Erythroblast (primary cell): ENCODE measurements at regions not wholly inside any gene's neighbourhood (a gene's known extent, or its start where the extent isn't known, plus 50 kb on each side); places are given as distances from the start of the nearest gene placed in this dataset.
"Not testable (repeated sequence)": the region's sequence is repeated elsewhere in the genome, so short reads cannot be mapped to it uniquely, and the experiment has no call there.

Source experiments
- DNase-seq, 2 experiments: peaks; one replicate each; lab custom pipeline; 2025; lab: John Stamatoyannopoulos, UW
- GATA1 ChIP-seq: IDR thresholded peaks from 2 replicates; pipeline ENCODE4 v1.6.1; 2011; ENCODE audit warnings: low read depth, mild to moderate bottlenecking, control low read depth, low read length, moderate library complexity
- POLR2A ChIP-seq: IDR thresholded peaks from 2 replicates; pipeline ENCODE4 v1.6.1; 2011; ENCODE audit warnings: mild to moderate bottlenecking, low read length

- no peak for DNase-seq
- TF ChIP-seq POLR2A: no peak
- no peak for TF ChIP-seq GATA1
These were observed 2139.4 kb downstream of the TP53TG3F start for GRCh38 chr16:35598696-35599332.

DNA sequence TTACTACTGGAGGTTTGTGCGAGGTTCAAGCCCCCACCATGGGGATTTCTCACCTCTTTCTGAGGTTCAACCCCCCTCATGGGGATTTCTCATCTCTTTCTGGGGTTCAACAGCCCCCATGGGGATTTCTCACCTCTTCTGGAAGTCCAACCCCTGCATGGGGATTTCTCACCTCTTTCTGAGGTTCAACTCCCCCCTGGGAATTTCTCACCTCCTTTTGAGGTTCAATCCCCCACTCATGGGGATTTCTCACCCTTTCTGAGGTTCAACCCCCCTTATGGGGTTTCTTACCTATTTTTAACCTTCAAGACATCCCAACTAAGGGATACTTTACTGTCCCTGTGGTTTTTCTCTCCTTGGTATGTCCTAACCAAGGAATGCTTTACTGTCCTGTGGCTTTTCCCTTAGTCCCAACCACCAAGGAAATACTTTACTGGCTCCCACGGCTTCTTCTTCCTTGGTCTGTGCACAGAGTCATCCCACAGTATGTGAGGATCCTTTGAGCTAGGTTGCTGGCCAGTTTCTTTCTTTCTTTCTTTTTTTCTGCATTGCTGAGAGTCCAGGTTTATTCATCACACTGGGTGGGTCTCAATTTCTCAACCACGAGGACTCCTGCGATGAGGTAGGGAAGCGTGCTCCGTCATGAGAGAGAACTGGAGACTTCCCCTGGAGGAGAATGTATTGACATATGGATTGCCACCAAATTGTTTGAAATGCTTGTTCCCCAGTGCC lies 2140.2 kb downstream of the TP53TG3F start:
- no peak for TF ChIP-seq GATA1

DNA sequence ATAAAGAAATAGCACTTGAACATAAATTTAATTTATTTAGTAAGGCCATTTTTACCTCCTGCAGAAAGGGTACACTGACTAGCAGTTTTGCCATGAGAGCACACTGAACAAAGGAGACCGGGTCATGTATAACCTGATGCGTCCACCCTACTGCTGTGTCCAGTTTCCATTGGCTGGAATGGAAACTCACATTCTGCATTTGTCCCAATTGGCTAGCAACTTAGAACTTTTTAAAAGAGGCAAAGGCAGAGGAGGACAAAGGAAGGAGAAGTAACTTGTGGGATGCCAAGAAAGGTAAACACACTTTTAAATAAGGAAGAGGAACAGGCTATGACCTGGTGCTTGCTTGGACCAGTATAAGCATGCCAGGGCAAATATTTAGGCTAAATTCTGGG lies 2140.7 kb downstream of the TP53TG3F start:
- DNase-seq: not testable (repeated sequence)

More for the DNA sequence above, 2140.2 kb downstream of the TP53TG3F start:
- no peak for DNase-seq

DNA sequence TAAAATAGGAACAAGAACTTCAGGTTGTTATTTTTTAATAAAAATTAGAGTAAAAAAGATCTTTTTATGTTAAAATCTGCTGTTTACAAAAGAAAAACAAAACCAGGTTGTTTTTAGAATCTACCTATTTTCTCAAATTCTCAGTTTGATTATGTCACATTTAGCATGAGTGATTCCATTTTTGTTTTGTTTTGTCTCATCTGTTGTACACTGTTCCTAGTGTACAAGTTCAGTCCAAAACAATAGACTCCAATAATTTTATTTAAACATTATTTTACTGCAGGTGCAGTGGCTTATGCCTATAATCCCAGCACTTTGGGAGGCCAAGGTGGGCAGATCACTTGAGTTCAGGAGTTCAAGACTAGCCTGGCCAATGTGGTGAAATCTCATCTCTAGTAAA lies 2142.7 kb downstream of the TP53TG3F start:
- no peak for TF ChIP-seq POLR2A
- no peak for TF ChIP-seq GATA1
- no peak for DNase-seq

DNA sequence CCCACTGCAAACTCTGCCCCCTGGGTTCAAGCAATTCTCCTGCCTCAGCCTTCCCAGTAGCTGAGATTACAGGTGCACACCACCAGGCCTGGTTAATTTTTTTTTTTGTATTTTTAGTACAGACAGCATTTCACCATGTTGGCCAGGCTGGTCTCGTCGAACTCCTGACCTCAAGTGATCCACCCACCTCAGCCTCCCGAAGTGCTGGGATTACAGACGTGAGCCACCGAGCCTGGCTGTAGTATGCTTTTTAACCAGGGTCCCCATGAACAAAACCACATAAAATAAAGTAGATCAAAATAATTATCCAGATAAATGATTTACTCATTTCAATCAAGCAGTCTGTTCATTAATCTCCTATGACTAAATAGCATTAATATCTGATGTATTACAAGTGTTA lies 2144.0 kb downstream of the TP53TG3F start:
- DNase-seq: not testable (repeated sequence)

GRCh38 chr16:35605921-35606320 lies 2146.5 kb downstream of the TP53TG3F start:
- no peak for TF ChIP-seq POLR2A
- no peak for TF ChIP-seq GATA1
- no peak for DNase-seq

DNA sequence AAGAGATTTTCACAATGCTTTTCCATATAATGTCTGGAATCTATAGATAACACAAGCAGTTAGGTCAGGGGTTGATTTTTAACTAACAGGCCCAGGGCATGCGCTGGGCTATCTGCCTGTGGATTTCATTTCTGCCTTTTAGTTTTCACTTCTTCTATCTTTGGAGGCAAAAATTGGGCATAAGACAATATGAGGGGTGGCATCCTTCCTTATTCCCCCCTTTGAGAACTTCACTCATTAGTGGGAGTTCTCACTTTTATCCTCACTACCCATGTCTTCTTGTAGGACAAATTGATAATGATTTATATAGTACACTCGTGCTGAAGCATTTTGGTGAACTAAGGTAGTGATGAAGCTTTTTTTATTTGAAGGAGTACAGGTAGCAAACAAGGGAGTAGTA lies 2155.5 kb downstream of the TP53TG3F start:
- peak; percentile 14 to 20 for DNase-seq

- DNase-seq: not testable (repeated sequence)
These were observed 2159.8 kb downstream of the TP53TG3F start for GRCh38 chr16:35619176-35619575.

GRCh38 chr16:35626041-35626440 lies 2166.6 kb downstream of the TP53TG3F start:
- TF ChIP-seq GATA1 (no peak), POLR2A (no peak)

DNA sequence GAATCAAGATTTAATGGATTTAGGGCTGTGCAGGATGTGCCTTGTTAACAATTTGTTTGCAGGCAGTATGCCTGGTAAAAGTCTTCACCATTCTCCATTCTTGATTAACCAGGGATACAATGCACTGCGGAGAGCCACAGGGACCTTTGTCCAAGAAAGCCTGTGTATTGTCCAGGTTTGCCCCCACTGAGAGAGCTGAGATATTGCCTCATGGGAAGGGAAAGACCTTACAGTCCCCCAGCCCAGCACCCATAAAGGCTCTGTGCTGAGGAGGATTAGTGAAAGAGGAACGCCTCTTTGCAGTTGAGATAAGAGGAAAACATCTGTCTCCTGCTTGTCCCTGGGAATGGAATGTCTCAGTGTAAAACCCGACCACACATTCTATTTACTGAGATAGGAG lies 2169.6 kb downstream of the TP53TG3F start:
- TF ChIP-seq GATA1: no peak
- no peak for TF ChIP-seq POLR2A
- DNase-seq: no peak

More at GRCh38 chr16:35626041-35626440, 2166.6 kb downstream of the TP53TG3F start:
- DNase-seq: no peak

- DNase-seq: no peak
- TF ChIP-seq POLR2A (no peak), GATA1 (no peak)
These were observed 2172.0 kb downstream of the TP53TG3F start for GRCh38 chr16:35631261-35631945.

- no peak for TF ChIP-seq GATA1
- no peak for TF ChIP-seq POLR2A
- no peak for DNase-seq
These were observed 2177.2 kb downstream of the TP53TG3F start for GRCh38 chr16:35636480-35637230.

DNA sequence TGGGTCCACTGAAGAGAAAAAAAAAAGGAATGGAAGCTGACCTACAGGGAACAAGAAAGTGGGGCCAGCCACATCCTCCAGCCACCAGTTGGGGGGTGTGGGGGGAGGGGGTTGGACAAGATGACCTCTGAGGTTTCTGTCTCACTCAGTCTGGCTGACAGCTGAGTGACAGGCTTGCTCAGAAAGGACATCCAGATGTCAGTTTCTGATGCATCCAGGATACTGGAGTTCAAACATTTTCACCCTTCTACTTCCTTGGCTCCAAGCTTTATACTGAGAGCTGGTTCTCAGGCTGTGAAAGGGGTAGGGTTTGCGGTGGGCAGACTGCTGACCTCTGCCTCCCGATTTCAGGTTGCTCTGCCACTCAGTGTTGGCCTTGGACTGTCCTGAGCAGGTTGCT lies 2178.3 kb downstream of the TP53TG3F start:
- no peak for DNase-seq
- TF ChIP-seq POLR2A (no peak), GATA1 (no peak)

- TF ChIP-seq POLR2A (no peak), GATA1 (no peak)
- no peak for DNase-seq
These were observed 2180.1 kb downstream of the TP53TG3F start for GRCh38 chr16:35639233-35640205.
